HepG2 (cell line): ENCODE measurements at regions not wholly inside any gene's neighbourhood (a gene's known extent, or its start where the extent isn't known, plus 50 kb on each side); places are given as distances from the start of the nearest gene placed in this dataset.

Source experiments
- ARID4A ChIP-seq: sonication (generic); formaldehyde crosslinking; IDR thresholded peaks from 2 replicates; pipeline ENCODE4 v1.5.0; 2020; ENCODE audit warnings: mild to moderate bottlenecking, missing genetic modification reagents, borderline replicate concordance
- CENPBD1 ChIP-seq: sonication (generic); formaldehyde crosslinking; IDR thresholded peaks from 2 replicates; pipeline ENCODE4 v1.8.0; 2022; ENCODE audit warnings: missing genetic modification reagents, low read depth, mild to moderate bottlenecking, borderline replicate concordance
- KDM4B ChIP-seq: sonication (generic); formaldehyde crosslinking; IDR thresholded peaks from 2 replicates; pipeline ENCODE4 v1.4.0; 2020; ENCODE audit warnings: missing genetic modification reagents
- ZKSCAN1 ChIP-seq: fragments of 150-350 bp; IDR thresholded peaks from 2 replicates; pipeline ENCODE4 v1.6.1; 2014; ENCODE audit warnings: low read length
- ZNF652 ChIP-seq: IDR thresholded peaks from 2 replicates; pipeline ENCODE4 v1.6.1; 2016; ENCODE audit warnings: low read depth, borderline replicate concordance
- ZSCAN31 ChIP-seq: sonication (generic); formaldehyde crosslinking; IDR thresholded peaks from 2 replicates; pipeline ENCODE4 v1.5.0; 2020; ENCODE audit warnings: low read depth, mild to moderate bottlenecking, missing genetic modification reagents
- TF ChIP-seq, protein P1 (sequence below): IDR thresholded peaks from 2 replicates; pipeline ENCODE4 v1.6.1; 2016

DNA sequence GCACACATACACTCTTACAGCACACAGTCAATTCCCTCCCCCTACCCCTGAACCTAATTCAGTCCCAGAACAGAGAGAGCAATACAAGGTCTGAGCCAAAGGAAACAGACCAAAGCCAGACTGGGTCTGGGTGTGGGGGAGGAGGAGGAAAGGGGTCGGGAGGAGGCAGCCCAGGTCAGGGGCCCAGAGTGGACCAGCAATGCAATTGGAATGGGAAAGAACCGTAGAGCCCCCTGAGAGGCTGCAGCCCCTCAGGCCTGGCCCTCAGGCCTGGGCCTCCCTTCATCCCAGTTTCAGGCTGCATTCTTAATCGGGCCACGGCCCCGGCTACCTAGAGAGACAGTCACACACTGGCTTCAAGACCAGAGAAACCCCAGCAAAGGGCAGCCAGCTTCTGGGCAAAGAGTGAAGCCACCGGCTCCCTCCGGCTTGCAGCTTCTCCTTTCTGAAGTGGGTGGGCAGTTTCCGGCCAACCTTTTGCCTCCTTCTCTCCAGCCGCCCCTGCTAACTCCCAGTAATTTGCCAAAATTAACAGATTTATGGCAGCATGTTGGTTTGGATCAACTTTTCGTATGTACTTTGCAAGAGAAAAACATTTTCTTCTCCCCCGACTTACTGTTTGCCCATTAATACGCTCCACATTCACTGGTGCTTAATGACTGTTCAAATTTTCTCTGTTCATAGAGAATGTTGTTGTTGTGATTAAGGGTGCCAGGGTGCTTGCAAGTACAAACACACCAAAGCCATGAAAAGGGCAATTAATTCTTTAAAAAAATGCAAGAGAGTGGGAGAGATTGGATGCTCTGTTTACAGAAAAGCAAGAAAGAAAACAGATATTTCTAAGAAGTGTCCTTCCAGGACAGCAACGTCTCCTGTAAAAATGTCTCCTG is 488.3 kb downstream of the MN1 start (continued):
- no peak for TF ChIP-seq ARID4A (CRISPR knock-in tag)
- TF ChIP-seq ZNF652: no peak
- no peak for TF ChIP-seq ZSCAN31
- no peak for TF ChIP-seq ZKSCAN1
- TF ChIP-seq CENPBD1 (CRISPR knock-in tag): no peak
- no peak for TF ChIP-seq KDM4B
- TF ChIP-seq, protein P1, sequence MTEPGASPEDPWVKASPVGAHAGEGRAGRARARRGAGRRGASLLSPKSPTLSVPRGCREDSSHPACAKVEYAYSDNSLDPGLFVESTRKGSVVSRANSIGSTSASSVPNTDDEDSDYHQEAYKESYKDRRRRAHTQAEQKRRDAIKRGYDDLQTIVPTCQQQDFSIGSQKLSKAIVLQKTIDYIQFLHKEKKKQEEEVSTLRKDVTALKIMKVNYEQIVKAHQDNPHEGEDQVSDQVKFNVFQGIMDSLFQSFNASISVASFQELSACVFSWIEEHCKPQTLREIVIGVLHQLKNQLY: no peak
